HUES64 (cell line): ENCODE measurements at regions not wholly inside any gene's neighbourhood (a gene's known extent, or its start where the extent isn't known, plus 50 kb on each side); places are given as distances from the start of the nearest gene placed in this dataset.

Source experiments
- H3K27ac ChIP-seq: 2 replicates; pipeline ENCODE4 v1.7.0; 2013; ENCODE audit warnings: low read depth, low read length, inconsistent platforms
- H3K27me3 ChIP-seq: 2 replicates; pipeline ENCODE4 v1.6.1; 2013; ENCODE audit warnings: mild to moderate bottlenecking, low read length; ENCODE audit not compliant: insufficient read depth
- H3K36me3 ChIP-seq: 2 replicates; pipeline ENCODE4 v1.6.1; 2013; ENCODE audit warnings: mild to moderate bottlenecking, low read length; ENCODE audit not compliant: insufficient read depth
- H3K4me1 ChIP-seq: 2 replicates; pipeline ENCODE4 v1.6.1; 2013; ENCODE audit warnings: mild to moderate bottlenecking, low read length, moderate library complexity; ENCODE audit not compliant: insufficient read depth
- H3K4me3 ChIP-seq: 2 replicates; pipeline ENCODE4 v1.5.1; 2013; ENCODE audit warnings: mild to moderate bottlenecking, low read length, moderate library complexity
- H3K9ac ChIP-seq: 2 replicates; pipeline ENCODE4 v1.6.1; 2013; ENCODE audit warnings: mild to moderate bottlenecking, low read depth, low read length
- H3K9me3 ChIP-seq: 2 replicates; pipeline ENCODE4 v1.6.1; 2013; ENCODE audit warnings: low read depth, low read length; ENCODE audit not compliant: insufficient read depth
- WGBS: fragments of 150-250, 120-280 bp; methylation state at CpG from one replicate; pipeline ENCODE4 v1.1.7; 2013; ENCODE audit warnings: missing lambda C conversion rate; 5-methylcytosine and 5-hydroxymethylcytosine counted together

DNA sequence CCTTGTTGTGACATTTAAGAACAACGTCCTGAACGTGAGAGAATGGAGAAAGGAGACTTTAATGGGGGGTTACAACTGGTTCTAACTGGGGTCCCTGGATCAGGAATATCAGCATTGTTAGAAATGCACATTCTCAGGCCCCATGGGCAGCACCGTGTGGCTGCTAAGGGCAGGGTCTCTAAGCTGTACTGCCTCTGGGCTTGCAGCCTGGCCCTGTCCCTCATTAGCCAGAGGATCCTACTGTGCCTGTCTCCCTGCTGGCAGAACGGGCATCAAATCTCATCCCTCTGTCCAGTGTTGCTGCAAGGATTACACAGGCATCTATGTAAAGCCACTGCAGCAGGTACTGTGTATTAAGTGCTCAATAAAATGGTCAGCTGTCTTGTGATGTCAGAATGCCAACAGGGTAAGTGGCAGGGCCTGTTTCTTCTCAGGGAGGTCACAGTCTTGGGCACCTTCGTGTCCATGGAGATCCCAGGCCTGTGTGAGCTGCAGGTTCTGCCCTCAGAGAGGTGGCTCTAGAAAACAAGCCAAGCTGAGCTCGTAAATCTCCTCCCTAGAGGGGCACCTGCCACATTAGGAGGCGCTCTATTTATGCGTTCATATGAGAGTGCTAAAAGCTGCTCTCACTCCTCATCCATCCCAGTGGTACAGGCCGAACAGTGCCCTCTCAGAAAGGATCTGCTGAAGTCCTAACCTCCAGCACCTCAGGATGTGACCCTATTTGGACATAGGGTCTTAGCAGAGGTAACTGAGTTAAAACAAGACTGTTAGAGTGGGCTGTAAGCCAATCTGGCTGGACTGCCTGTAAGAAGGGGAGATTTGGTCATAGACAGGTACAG, 210.5 kb downstream of the GADD45G start:
- no peaks in the 10 kb centered on the region for H3K4me1 ChIP-seq

DNA sequence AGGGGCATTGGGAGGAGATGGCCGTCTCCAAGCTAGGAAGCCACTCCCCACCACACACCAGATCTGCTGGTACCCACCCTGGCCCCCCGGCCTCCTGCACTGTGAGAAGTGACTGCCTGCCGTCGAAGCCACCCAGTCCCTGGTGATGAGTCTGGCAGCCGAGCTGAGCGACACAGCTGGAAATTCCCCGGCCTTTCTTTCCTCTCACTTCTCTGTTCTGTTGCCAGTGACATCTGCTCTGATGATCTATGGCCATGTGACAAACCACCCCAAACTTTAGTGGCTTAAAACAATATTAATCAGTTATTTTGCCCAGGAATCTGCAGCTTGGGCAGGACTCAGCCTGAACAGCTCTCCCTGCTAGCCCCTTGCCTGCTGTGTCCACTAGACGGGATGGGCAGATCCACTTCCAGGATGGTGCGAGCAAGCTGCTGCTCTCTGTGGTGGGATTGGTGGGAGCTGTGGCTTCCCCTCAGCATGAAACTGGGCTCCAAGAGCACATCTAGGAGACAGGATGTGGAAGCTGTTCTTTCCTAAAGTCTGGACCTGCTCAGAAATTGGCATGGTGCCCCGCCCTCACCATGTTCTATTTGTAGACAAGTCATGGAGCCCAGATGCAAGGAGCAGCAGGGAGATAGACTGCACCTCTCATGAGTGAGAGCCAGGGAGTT, 211.2 kb downstream of the GADD45G start:
- Histone ChIP-seq H3K36me3 (no peaks in the 10 kb centered on the region), H3K27me3 (no peaks in the 10 kb centered on the region), H3K4me3 (no peak overlapping the region), H3K9me3 (no peaks in the 10 kb centered on the region), H3K9ac (no peak overlapping the region), H3K4me1 (no peaks in the 10 kb centered on the region), H3K27ac (no peak overlapping the region)
- 93% methylated on average over 10 of the region's 10 CpGs for WGBS

More for the DNA sequence above, 210.5 kb downstream of the GADD45G start:
- H3K4me3 ChIP-seq: no peak overlapping the region
- H3K9ac ChIP-seq: no peak overlapping the region
- H3K36me3 ChIP-seq: no peaks in the 10 kb centered on the region
- 90% methylated on average over 9 of the region's 9 CpGs for WGBS
- no peaks in the 10 kb centered on the region for H3K27me3 ChIP-seq
- H3K27ac ChIP-seq: no peak overlapping the region
- no peaks in the 10 kb centered on the region for H3K9me3 ChIP-seq

DNA sequence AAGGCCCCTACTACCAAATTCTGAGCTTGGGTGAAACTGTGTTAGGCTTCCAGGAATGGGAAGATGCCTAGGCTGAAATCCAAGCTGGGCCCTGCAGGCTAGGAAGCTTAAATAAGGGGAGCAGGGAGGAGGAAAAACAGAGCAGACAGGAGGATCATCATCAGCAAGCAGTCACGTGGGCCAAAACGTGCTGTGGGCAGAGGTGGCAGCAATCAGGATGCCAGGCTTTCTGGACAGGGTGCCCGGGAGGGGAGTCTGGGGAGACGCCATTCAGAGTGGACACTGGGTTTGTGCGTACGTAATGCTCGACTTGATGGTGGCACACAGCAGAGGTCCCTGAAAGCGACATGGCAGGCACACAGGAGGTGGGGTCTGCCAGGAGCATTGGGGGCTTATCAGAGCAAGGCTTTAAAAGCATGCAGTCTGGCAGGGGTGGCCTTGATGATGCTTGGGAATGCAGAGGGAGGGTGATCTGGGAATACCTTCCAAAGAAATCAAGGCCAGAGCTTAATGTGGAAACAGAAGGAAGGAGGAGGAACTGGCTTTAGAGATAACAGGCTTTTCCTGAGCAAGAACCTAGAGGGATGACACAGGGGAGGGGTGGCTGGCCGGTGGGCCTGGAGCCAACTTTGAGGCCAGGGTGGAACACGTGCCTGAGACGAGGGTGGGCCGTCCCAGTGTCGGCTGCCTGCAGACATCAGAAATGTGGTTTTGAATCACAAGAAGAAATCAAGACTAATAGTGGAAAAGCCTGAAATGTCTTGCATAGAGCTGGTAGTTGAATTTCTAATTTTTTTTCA, 212.5 kb downstream of the GADD45G start:
- Histone ChIP-seq H3K27me3 (no peaks in the 10 kb centered on the region), H3K9me3 (no peaks in the 10 kb centered on the region), H3K4me3 (no peak overlapping the region), H3K9ac (no peak overlapping the region), H3K4me1 (no peaks in the 10 kb centered on the region), H3K36me3 (no peaks in the 10 kb centered on the region), H3K27ac (no peak overlapping the region)
- 90% methylated on average over 13 of the region's 13 CpGs for WGBS

- Histone ChIP-seq H3K36me3 (no peaks in the 10 kb centered on the region), H3K4me3 (no peak overlapping the region), H3K27ac (no peak overlapping the region), H3K27me3 (no peaks in the 10 kb centered on the region), H3K4me1 (no peaks in the 10 kb centered on the region), H3K9me3 (no peaks in the 10 kb centered on the region), H3K9ac (no peak overlapping the region)
- 92% methylated on average over 2 of the region's 2 CpGs for WGBS
These were observed 215.5 kb downstream of the GADD45G start for GRCh38 chr9:89820337-89820736.

GRCh38 chr9:89821081-89821480, 216.3 kb downstream of the GADD45G start:
- 73% methylated on average over 7 of the region's 7 CpGs for WGBS
- no peaks in the 10 kb centered on the region for H3K27me3 ChIP-seq
- no peak overlapping the region for H3K9ac ChIP-seq
- no peaks in the 10 kb centered on the region for H3K4me1 ChIP-seq
- H3K36me3 ChIP-seq: no peaks in the 10 kb centered on the region
- no peak overlapping the region for H3K4me3 ChIP-seq
- no peak overlapping the region for H3K27ac ChIP-seq
- H3K9me3 ChIP-seq: no peaks in the 10 kb centered on the region

GRCh38 chr9:89822996-89823395, 218.2 kb downstream of the GADD45G start:
- Histone ChIP-seq H3K9ac (no peak overlapping the region), H3K4me1 (no peaks in the 10 kb centered on the region), H3K4me3 (no peak overlapping the region), H3K27ac (no peak overlapping the region), H3K27me3 (no peaks in the 10 kb centered on the region), H3K36me3 (no peaks in the 10 kb centered on the region), H3K9me3 (no peaks in the 10 kb centered on the region)
- 98% methylated on average over 2 of the region's 2 CpGs for WGBS

GRCh38 chr9:89825669-89826068, 220.9 kb downstream of the GADD45G start:
- Histone ChIP-seq H3K36me3 (no peaks in the 10 kb centered on the region), H3K4me3 (no peak overlapping the region), H3K27ac (no peak overlapping the region), H3K27me3 (no peaks in the 10 kb centered on the region), H3K9me3 (no peaks in the 10 kb centered on the region), H3K9ac (no peak overlapping the region), H3K4me1 (no peaks in the 10 kb centered on the region)
- 92% methylated on average over 4 of the region's 4 CpGs for WGBS

DNA sequence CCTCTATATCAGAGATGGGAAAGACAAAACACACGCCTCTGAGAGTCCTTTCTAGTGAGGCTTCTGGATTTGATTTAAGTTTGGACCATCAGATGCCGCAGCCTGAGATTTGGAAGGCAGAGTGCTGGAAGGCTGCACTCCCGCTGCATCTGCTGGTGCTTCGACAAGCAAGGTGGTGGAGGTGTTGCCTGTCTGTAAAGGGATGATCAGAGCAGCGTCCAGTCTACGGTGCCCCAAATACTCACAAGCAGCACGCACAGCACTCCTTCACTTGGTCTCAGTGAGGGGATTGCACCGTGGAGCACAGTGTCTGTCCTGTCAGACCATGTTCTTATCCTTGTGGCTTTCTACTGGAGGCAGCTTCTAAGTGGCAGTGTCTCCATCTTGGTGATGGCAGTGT, 221.4 kb downstream of the GADD45G start:
- Histone ChIP-seq H3K36me3 (no peaks in the 10 kb centered on the region), H3K27ac (no peak overlapping the region), H3K9ac (no peak overlapping the region), H3K27me3 (no peaks in the 10 kb centered on the region), H3K4me1 (no peaks in the 10 kb centered on the region), H3K9me3 (no peaks in the 10 kb centered on the region), H3K4me3 (no peak overlapping the region)
- 94% methylated on average over 8 of the region's 8 CpGs for WGBS

- 91% methylated on average over 4 of the region's 4 CpGs for WGBS
- Histone ChIP-seq H3K27me3 (no peaks in the 10 kb centered on the region), H3K36me3 (no peaks in the 10 kb centered on the region)
These were observed 224.5 kb downstream of the GADD45G start for GRCh38 chr9:89829346-89829745.

DNA sequence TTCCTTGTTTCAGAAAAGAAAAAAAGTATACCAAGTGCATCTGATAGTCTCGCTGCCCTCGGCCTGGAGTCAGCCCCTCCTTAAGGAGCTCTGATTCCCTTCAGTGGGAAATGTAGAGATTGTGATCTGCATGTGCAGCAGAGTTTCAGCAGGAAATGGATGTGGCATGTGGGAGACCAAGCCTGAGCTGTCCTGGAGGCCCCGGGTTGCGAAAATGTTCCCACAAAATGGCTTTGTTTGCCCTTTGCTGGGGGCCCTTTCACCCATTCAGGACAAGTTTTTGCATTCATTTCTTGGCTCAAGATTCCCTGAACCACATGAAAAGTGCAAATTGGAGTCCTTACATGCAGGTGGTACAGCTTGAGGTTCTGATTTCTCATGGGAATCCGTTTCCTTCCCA, 230.9 kb downstream of the GADD45G start:
- Histone ChIP-seq H3K4me1 (peaks cover 5% of the 10 kb centered on the region; the same call in 1 of the 2 replicates), H3K27me3 (no peaks in the 10 kb centered on the region), H3K4me3 (no peak overlapping the region), H3K9ac (no peak overlapping the region), H3K9me3 (no peaks in the 10 kb centered on the region), H3K27ac (no peak overlapping the region), H3K36me3 (no peaks in the 10 kb centered on the region)
- 94% methylated on average over 5 of the region's 5 CpGs for WGBS

More at GRCh38 chr9:89829346-89829745, 224.5 kb downstream of the GADD45G start:
- Histone ChIP-seq H3K4me3 (no peak overlapping the region), H3K4me1 (no peaks in the 10 kb centered on the region), H3K27ac (no peak overlapping the region), H3K9me3 (no peaks in the 10 kb centered on the region), H3K9ac (no peak overlapping the region)
